Upper lobe of left lung (tissue), 6 donors: ENCODE measurements at regions not wholly inside any gene's neighbourhood (a gene's known extent, or its start where the extent isn't known, plus 50 kb on each side); places are given as distances from the start of the nearest gene placed in this dataset.

Source experiments
- ATAC-seq, 2 donors: fragments of 200-7000 bp; cut with Tn5 transposase; one replicate each; pipeline ENCODE4 v1.9.1; 2022; ENCODE audit warnings: mild to moderate bottlenecking in 2 of 2, moderate library complexity in 2 of 2; ENCODE audit not compliant: low FRiP score in 2 of 2
- DNase-seq, 2 donors: peaks; one replicate each; pipeline ENCODE4 v3.0.0-alpha.2; 2019 to 2020
- H3K27ac ChIP-seq, 4 donors: fragments of 200-600 bp; sonication (generic); one replicate each; pipeline ENCODE4 v1.5.1; 2016 to 2019
- H3K27me3 ChIP-seq, 4 donors: fragments of 200-600 bp; sonication (generic); one replicate each; pipeline ENCODE4 v1.5.1; 2017 to 2019
- H3K36me3 ChIP-seq, 4 donors: fragments of 200-600 bp; sonication (generic); one replicate each; pipeline ENCODE4 v1.5.1; 2016 to 2019
- H3K4me1 ChIP-seq, 4 donors: fragments of 200-600 bp; sonication (generic); one replicate each; pipeline ENCODE4 v1.5.1; 2018 to 2019
- H3K4me3 ChIP-seq, 4 donors: fragments of 200-600 bp; sonication (generic); one replicate each; pipeline ENCODE4 v1.5.1; 2017 to 2019; ENCODE audit warnings: mild to moderate bottlenecking in 2 of 4, moderate library complexity in 1 of 4
- H3K9me3 ChIP-seq, 4 donors: fragments of 200-600 bp; sonication (generic); one replicate each; pipeline ENCODE4 v1.5.1; 2018 to 2019
- EP300 ChIP-seq, 4 donors: sonication (generic); formaldehyde crosslinking; IDR thresholded peaks; one replicate each; pipeline ENCODE4 v1.5.1; 2017; ENCODE audit warnings: antibody characterized with exemption in 4 of 4, control low read depth in 2 of 4
- POLR2A ChIP-seq, 4 donors: fragments of 450-650 bp; IDR thresholded peaks; one replicate each; pipeline ENCODE4 v1.5.1; 2016 to 2017; ENCODE audit warnings: antibody characterized with exemption in 4 of 4, mild to moderate bottlenecking in 2 of 4
- POLR2AphosphoS5 ChIP-seq, 2 donors: sonication (generic); formaldehyde crosslinking; IDR thresholded peaks; one replicate each; pipeline ENCODE4 v1.5.1; 2017; ENCODE audit warnings: antibody characterized with exemption in 2 of 2
- WGBS, 2 donors: methylation state at CpG; one replicate each; pipeline ENCODE4 v1.1.5; 2017 to 2018; 5-methylcytosine and 5-hydroxymethylcytosine counted together
- TF ChIP-seq, protein P1 (sequence below), 6 experiments: fragments of 450-650 bp in 4 of 6; fragments of 200-600 bp in 2 of 6; sonication (generic) in 2 of 6; IDR thresholded peaks; one replicate each; pipeline ENCODE4 v1.5.1; 2016 to 2019; ENCODE audit warnings: antibody characterized with exemption in 6 of 6
- donor health status: DM: no; HTN: no; CAD: no; lungs with moderate emphysema.
- donor health status: DM: no; HTN: yes; CAD: no; lungs with severe emphysema.

DNA sequence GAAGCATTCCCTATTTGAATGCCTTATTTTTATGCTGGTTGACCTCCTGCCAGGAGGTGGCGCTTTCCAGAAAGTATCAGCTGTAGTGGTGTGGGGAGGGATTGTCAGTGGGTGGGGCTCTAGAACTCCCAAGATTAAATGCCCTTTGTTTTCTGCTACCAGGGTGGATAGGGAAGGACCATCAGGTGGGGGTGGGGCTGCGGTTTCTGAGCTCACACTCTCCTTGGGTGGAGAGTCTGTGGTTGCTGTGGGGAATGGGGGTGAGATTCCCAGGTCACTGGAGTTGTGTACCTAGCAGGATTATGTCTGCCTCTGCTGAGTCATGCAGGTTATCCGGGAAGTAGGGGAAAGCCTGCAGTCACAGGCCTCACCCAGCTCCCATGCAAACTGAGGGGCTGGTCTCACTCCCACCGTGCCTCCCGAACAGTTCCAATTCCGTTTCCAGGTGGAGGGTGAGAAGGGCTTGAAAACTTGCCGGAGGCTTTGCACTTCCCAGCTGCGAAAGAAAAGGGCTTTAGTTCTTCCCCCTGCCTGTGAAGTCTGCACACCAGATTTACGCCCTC, 68.3 kb downstream of the ALG10B start:
- peak in 1 of 2 donors; percentile 74 for DNase-seq

DNA sequence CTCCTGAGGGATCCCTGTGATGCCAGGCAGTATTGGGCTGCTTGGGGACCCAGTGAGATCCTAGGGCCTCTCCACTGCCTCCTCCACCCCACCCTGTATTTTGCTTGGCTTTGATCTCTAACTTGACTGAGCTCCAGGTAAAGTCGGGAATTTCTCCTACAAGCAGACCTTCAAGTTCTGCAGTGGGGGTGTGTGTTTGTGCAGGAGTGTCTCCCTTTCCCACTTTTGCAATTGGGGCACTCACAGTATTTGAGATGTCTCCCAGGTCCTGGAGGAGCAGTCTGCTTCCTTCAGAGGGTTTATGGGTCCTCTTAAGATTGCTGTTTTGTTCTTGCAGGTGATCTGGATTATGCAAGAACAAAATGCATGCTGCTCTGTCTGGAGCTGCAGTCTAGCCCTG, 68.9 kb downstream of the ALG10B start:
- Histone ChIP-seq H3K9me3 (no peaks in the 10 kb centered on the region), H3K4me3 (no peak overlapping the region), H3K27me3 (no peaks in the 10 kb centered on the region), H3K36me3 (no peaks in the 10 kb centered on the region), H3K4me1 (no peaks in the 10 kb centered on the region), H3K27ac (peak overlapping the region in 3 of 4 donors; percentile 26 to 64 (median 46))
- WGBS, 2 donors: 53 to 83% methylated on average over 1 of the region's 1 CpG
- peak in 1 of 2 donors; percentile 53 for DNase-seq
- peak in 1 of 2 donors; percentile 17 for ATAC-seq
- TF ChIP-seq, protein P1, sequence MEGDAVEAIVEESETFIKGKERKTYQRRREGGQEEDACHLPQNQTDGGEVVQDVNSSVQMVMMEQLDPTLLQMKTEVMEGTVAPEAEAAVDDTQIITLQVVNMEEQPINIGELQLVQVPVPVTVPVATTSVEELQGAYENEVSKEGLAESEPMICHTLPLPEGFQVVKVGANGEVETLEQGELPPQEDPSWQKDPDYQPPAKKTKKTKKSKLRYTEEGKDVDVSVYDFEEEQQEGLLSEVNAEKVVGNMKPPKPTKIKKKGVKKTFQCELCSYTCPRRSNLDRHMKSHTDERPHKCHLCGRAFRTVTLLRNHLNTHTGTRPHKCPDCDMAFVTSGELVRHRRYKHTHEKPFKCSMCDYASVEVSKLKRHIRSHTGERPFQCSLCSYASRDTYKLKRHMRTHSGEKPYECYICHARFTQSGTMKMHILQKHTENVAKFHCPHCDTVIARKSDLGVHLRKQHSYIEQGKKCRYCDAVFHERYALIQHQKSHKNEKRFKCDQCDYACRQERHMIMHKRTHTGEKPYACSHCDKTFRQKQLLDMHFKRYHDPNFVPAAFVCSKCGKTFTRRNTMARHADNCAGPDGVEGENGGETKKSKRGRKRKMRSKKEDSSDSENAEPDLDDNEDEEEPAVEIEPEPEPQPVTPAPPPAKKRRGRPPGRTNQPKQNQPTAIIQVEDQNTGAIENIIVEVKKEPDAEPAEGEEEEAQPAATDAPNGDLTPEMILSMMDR (IDR thresholded peaks at IDR 0.05): no peak
- TF ChIP-seq POLR2AphosphoS5 (IDR thresholded peaks at IDR 0.05) (no peak), POLR2A (IDR thresholded peaks at IDR 0.05) (no peak), EP300 (IDR thresholded peaks at IDR 0.05) (no peak)

More for the DNA sequence above, 68.3 kb downstream of the ALG10B start:
- 75 to 95% methylated on average over 6 to 9 of the region's 9 CpGs for WGBS, 2 donors
- no peaks in the 10 kb centered on the region for H3K4me1 ChIP-seq
- H3K27me3 ChIP-seq: no peaks in the 10 kb centered on the region
- H3K4me3 ChIP-seq: no peak overlapping the region
- no peak for ATAC-seq
- no peak for TF ChIP-seq POLR2AphosphoS5 (IDR thresholded peaks at IDR 0.05)
- TF ChIP-seq EP300 (IDR thresholded peaks at IDR 0.05): peak in 1 of 4 donors; percentile 3
- TF ChIP-seq POLR2A (IDR thresholded peaks at IDR 0.05): no peak
- TF ChIP-seq, protein P1 (IDR thresholded peaks at IDR 0.05): peak in 1 of 6 experiments; percentile 35
- peak overlapping the region in 3 of 4 donors; percentile 26 to 64 (median 46) for H3K27ac ChIP-seq
- H3K9me3 ChIP-seq: peaks cover 0 to under 1% (median 0%) of the 10 kb centered on the region in 4 donors
- no peaks in the 10 kb centered on the region for H3K36me3 ChIP-seq

DNA sequence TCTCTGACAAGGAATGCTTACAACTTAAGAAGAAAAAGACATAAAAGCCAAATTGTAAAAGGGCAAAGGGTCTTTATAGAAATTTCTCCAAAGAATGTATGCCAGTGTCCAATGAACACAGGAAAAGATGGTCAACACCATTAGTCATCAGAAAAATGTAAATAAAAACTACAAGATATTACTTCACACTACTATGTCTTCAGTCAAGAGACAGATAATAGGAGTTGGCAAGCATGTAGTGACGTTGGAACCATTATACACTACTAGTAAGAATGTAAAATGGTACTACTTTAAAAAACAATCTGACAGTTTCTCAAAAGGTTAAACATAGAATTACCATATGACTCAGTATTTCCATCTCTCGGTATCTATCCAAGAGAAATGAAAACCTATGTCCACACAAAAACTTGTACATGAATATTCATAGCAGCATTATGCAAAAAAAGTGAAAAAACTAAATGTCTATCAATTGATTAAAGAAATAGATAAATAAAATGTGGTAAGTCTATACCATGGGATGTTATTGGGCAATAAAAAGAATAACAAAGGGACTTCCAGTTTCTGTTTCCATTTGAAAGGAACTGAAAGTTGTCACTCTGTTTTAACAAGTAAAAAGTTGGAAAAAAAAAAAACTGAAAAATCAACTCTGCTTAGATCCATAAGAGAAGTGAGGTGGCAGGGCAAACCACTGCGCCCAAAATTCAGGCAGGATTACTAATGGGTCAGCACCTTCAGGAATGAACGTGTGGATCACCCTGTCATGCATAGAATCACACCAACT, 69.8 kb downstream of the ALG10B start:
- H3K27ac ChIP-seq: no peak overlapping the region

DNA sequence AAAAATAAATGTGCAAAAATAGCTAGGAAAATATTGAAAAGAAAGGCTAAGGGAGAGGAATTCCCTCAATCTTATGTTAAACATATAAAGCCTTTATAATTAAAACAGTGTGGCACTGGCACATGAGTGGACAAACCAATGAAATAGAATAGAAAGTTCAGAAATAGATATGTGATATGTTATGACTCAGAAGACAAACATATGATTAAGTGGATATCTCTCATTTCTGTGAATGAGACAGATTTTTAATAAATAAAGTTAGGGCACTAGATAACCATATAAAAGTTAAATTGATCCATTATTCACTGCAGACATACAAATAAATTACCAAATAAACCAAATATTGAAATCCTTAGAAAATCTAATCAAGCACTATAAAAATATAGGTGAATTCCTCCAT, 73.0 kb downstream of the ALG10B start:
- Histone ChIP-seq H3K4me3 (no peak overlapping the region), H3K27me3 (no peaks in the 10 kb centered on the region), H3K4me1 (no peaks in the 10 kb centered on the region), H3K9me3 (no peaks in the 10 kb centered on the region), H3K36me3 (no peaks in the 10 kb centered on the region), H3K27ac (no peak overlapping the region)
- ATAC-seq (no peak), DNase-seq (no peak)
- TF ChIP-seq EP300 (IDR thresholded peaks at IDR 0.05) (no peak), POLR2AphosphoS5 (IDR thresholded peaks at IDR 0.05) (no peak), POLR2A (IDR thresholded peaks at IDR 0.05) (no peak)
- TF ChIP-seq, protein P1 (IDR thresholded peaks at IDR 0.05): no peak

More for the DNA sequence above, 69.8 kb downstream of the ALG10B start:
- H3K36me3 ChIP-seq: no peaks in the 10 kb centered on the region
- WGBS, 2 donors: 59% methylated on average over 4 of the region's 4 CpGs
- TF ChIP-seq POLR2A (IDR thresholded peaks at IDR 0.05): no peak
- no peak for TF ChIP-seq EP300 (IDR thresholded peaks at IDR 0.05)
- no peak for TF ChIP-seq POLR2AphosphoS5 (IDR thresholded peaks at IDR 0.05)
- TF ChIP-seq, protein P1 (IDR thresholded peaks at IDR 0.05): no peak
- no peaks in the 10 kb centered on the region for H3K27me3 ChIP-seq
- no peaks in the 10 kb centered on the region for H3K4me1 ChIP-seq
- H3K4me3 ChIP-seq: no peak overlapping the region
- ATAC-seq (peak in 1 of 2 donors; percentile 39), DNase-seq (no peak)
- H3K9me3 ChIP-seq: no peaks in the 10 kb centered on the region
